ENCODE measurements at regions not wholly inside any gene's neighbourhood (a gene's known extent, or its start where the extent isn't known, plus 50 kb on each side); places are given as distances from the start of the nearest gene placed in this dataset.

- intact Hi-C loops (cut with micrococcal nuclease) = no loop called here
Observed at GRCh38 chr18:78733762-78734613, 245.6 kb upstream of the SALL3 start.

- intact Hi-C loops (cut with micrococcal nuclease) = no loop called here
Observed at GRCh38 chr18:78734614-78734945, 245.0 kb upstream of the SALL3 start.

- intact Hi-C loops (cut with micrococcal nuclease) = no loop called here
Observed at GRCh38 chr18:78735131-78736014, 244.2 kb upstream of the SALL3 start.

GRCh38 chr18:78736015-78736690, 243.5 kb upstream of the SALL3 start:
- intact Hi-C loops (cut with micrococcal nuclease) = no loop called here

GRCh38 chr18:78737006-78737915, 242.4 kb upstream of the SALL3 start:
- intact Hi-C loops (cut with micrococcal nuclease) = no loop called here

- intact Hi-C loops (cut with micrococcal nuclease) = no loop called here
Observed at GRCh38 chr18:78738076-78738690, 241.4 kb upstream of the SALL3 start.

- intact Hi-C loops (cut with micrococcal nuclease) = no loop called here
Observed at GRCh38 chr18:78739115-78739514, 240.5 kb upstream of the SALL3 start.

- intact Hi-C loops (cut with micrococcal nuclease) = no loop called here
Observed at GRCh38 chr18:78739882-78740677, 239.5 kb upstream of the SALL3 start.

GRCh38 chr18:78740876-78741275, 238.7 kb upstream of the SALL3 start:
- intact Hi-C loops (cut with micrococcal nuclease) = no loop called here

- intact Hi-C loops (cut with micrococcal nuclease) = no loop called here
Observed at GRCh38 chr18:78741381-78742217, 238.0 kb upstream of the SALL3 start.

GRCh38 chr18:78742218-78742745, 237.3 kb upstream of the SALL3 start:
- intact Hi-C loops (cut with micrococcal nuclease) = no loop called here

GRCh38 chr18:78743078-78743477, 236.5 kb upstream of the SALL3 start:
- intact Hi-C loops (cut with micrococcal nuclease) = no loop called here

- intact Hi-C loops (cut with micrococcal nuclease) = no loop called here
Observed at GRCh38 chr18:78751664-78752063, 228.0 kb upstream of the SALL3 start.

- intact Hi-C loops (cut with micrococcal nuclease) = no loop called here
Observed at GRCh38 chr18:78753240-78753639, 226.4 kb upstream of the SALL3 start.

GRCh38 chr18:78754311-78755043, 225.1 kb upstream of the SALL3 start:
- intact Hi-C loops (cut with micrococcal nuclease) = no loop called here

GRCh38 chr18:78757014-78757413, 222.6 kb upstream of the SALL3 start:
- intact Hi-C loops (cut with micrococcal nuclease) = no loop called here

GRCh38 chr18:78758496-78758895, 221.1 kb upstream of the SALL3 start:
- intact Hi-C loops (cut with micrococcal nuclease) = no loop called here

GRCh38 chr18:78762753-78763152, 216.9 kb upstream of the SALL3 start:
- intact Hi-C loops (cut with micrococcal nuclease) = no loop called here

Measured in T-helper 2 cell treated with Interferon-gamma antibody and Interleukin-4, amounts not matched to agents 100 ng/mL and 5 ng/mL, for 36 hours (primary cell).